ENCODE measurements at regions not wholly inside any gene's neighbourhood (a gene's known extent, or its start where the extent isn't known, plus 50 kb on each side); places are given as distances from the start of the nearest gene placed in this dataset.

DNA sequence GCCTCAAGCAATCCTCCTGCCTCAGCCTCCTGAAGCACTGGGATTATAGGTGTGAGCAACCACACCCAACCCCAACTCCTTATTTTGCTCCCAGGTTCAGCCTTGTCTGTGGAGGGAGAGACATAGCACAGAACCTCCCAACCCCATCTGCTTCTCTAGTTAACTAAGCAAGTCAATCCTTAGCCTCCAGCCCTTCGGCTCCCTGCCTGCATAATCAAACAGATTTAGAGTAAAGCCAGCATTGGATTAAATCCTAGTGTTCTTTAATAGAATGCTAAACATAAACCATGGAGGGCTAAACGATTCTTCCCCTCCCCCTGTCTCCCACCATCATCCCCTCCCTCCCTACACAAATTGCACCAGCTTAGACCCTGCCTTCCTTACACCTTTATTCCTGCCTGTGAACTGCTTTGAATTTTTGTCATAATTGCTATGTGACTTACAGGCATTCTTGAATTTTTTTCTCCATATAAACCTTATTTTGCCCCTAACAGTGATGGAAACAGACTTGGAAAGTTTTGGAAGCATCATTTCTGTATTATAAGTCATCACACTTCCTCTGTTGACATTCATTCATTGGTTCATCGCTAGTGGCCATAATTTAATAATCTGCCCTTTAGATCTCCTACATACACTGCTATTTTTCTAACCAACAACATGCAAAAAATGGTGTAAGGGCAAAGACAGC is 72.6 kb upstream of the TOMM7 start:
- TF ChIP-seq, protein P1, sequence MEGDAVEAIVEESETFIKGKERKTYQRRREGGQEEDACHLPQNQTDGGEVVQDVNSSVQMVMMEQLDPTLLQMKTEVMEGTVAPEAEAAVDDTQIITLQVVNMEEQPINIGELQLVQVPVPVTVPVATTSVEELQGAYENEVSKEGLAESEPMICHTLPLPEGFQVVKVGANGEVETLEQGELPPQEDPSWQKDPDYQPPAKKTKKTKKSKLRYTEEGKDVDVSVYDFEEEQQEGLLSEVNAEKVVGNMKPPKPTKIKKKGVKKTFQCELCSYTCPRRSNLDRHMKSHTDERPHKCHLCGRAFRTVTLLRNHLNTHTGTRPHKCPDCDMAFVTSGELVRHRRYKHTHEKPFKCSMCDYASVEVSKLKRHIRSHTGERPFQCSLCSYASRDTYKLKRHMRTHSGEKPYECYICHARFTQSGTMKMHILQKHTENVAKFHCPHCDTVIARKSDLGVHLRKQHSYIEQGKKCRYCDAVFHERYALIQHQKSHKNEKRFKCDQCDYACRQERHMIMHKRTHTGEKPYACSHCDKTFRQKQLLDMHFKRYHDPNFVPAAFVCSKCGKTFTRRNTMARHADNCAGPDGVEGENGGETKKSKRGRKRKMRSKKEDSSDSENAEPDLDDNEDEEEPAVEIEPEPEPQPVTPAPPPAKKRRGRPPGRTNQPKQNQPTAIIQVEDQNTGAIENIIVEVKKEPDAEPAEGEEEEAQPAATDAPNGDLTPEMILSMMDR (conservative IDR thresholded peaks at IDR 0.05; ENCODE audit: low read depth in 2 of 2) = no peak
- TF ChIP-seq EZH2phosphoT487 (IDR thresholded peaks at IDR 0.05; ENCODE audit: unreplicated experiment) = no peak
- no peak for TF ChIP-seq EZH2 (IDR thresholded peaks at IDR 0.05; ENCODE audit: low read depth, unreplicated experiment)
- TF ChIP-seq, protein P2, sequence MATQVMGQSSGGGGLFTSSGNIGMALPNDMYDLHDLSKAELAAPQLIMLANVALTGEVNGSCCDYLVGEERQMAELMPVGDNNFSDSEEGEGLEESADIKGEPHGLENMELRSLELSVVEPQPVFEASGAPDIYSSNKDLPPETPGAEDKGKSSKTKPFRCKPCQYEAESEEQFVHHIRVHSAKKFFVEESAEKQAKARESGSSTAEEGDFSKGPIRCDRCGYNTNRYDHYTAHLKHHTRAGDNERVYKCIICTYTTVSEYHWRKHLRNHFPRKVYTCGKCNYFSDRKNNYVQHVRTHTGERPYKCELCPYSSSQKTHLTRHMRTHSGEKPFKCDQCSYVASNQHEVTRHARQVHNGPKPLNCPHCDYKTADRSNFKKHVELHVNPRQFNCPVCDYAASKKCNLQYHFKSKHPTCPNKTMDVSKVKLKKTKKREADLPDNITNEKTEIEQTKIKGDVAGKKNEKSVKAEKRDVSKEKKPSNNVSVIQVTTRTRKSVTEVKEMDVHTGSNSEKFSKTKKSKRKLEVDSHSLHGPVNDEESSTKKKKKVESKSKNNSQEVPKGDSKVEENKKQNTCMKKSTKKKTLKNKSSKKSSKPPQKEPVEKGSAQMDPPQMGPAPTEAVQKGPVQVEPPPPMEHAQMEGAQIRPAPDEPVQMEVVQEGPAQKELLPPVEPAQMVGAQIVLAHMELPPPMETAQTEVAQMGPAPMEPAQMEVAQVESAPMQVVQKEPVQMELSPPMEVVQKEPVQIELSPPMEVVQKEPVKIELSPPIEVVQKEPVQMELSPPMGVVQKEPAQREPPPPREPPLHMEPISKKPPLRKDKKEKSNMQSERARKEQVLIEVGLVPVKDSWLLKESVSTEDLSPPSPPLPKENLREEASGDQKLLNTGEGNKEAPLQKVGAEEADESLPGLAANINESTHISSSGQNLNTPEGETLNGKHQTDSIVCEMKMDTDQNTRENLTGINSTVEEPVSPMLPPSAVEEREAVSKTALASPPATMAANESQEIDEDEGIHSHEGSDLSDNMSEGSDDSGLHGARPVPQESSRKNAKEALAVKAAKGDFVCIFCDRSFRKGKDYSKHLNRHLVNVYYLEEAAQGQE (IDR thresholded peaks at IDR 0.05; ENCODE audit: unreplicated experiment) = no peak
- no peak for TF ChIP-seq POLR2AphosphoS5 (IDR thresholded peaks at IDR 0.05; ENCODE audit: low read depth)
- TF ChIP-seq ZNF114 (CRISPR knock-in tag; IDR thresholded peaks at IDR 0.05) = no peak
- TF ChIP-seq STAT1 (IDR thresholded peaks at IDR 0.05; ENCODE audit: unreplicated experiment) = no peak
- no peak for TF ChIP-seq CREB1 (CRISPR knock-in tag; IDR thresholded peaks at IDR 0.05; ENCODE audit: low read depth)
- TF ChIP-seq JUNB (IDR thresholded peaks at IDR 0.05; ENCODE audit: unreplicated experiment) = no peak
- no peak for TF ChIP-seq NANOG (IDR thresholded peaks at IDR 0.05; ENCODE audit: borderline replicate concordance)
- TF ChIP-seq, protein P3, sequence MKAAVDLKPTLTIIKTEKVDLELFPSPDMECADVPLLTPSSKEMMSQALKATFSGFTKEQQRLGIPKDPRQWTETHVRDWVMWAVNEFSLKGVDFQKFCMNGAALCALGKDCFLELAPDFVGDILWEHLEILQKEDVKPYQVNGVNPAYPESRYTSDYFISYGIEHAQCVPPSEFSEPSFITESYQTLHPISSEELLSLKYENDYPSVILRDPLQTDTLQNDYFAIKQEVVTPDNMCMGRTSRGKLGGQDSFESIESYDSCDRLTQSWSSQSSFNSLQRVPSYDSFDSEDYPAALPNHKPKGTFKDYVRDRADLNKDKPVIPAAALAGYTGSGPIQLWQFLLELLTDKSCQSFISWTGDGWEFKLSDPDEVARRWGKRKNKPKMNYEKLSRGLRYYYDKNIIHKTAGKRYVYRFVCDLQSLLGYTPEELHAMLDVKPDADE (IDR thresholded peaks at IDR 0.05) = no peak
- no peak for TF ChIP-seq ZNF331 (CRISPR knock-in tag; IDR thresholded peaks at IDR 0.05; ENCODE audit: low read depth)
